Parathyroid adenoma (tissue), 2 donors: ENCODE measurements at regions not wholly inside any gene's neighbourhood (a gene's known extent, or its start where the extent isn't known, plus 50 kb on each side); places are given as distances from the start of the nearest gene placed in this dataset.

ENCODE experiments used
- H2AFZ ChIP-seq: fragments of 300-600 bp; sonication (generic); one replicate; pipeline ENCODE4 v1.7.0; 2017; ENCODE audit warnings: antibody characterized with exemption, mild to moderate bottlenecking
- H3K27ac ChIP-seq: fragments of 300-600 bp; sonication (generic); one replicate; pipeline ENCODE4 v1.7.0; 2017
- H3K27me3 ChIP-seq: fragments of 300-600 bp; sonication (generic); one replicate; pipeline ENCODE4 v1.7.0; 2017; ENCODE audit warnings: low read length; ENCODE audit not compliant: control insufficient read depth, insufficient read depth
- H3K36me3 ChIP-seq: fragments of 300-600 bp; sonication (generic); one replicate; pipeline ENCODE4 v1.7.0; 2017; ENCODE audit warnings: low read length; ENCODE audit not compliant: control insufficient read depth, insufficient read depth
- H3K4me1 ChIP-seq: fragments of 300-600 bp; sonication (generic); one replicate; pipeline ENCODE4 v1.7.0; 2017; ENCODE audit warnings: control low read depth
- H3K4me2 ChIP-seq: fragments of 300-600 bp; sonication (generic); one replicate; pipeline ENCODE4 v1.7.0; 2017; ENCODE audit warnings: low read length
- H3K4me3 ChIP-seq: fragments of 300-600 bp; sonication (generic); one replicate; pipeline ENCODE4 v1.7.0; 2017; ENCODE audit warnings: low read depth, low read length
- H3K79me2 ChIP-seq: fragments of 300-600 bp; sonication (generic); one replicate; pipeline ENCODE4 v1.7.0; 2017; ENCODE audit warnings: control low read depth
- H3K9ac ChIP-seq: fragments of 300-600 bp; sonication (generic); one replicate; pipeline ENCODE4 v1.7.0; 2017; ENCODE audit warnings: mild to moderate bottlenecking
- H3K9me3 ChIP-seq: fragments of 300-600 bp; sonication (generic); one replicate; pipeline ENCODE4 v1.7.0; 2017; ENCODE audit warnings: low read length; ENCODE audit not compliant: control insufficient read depth
- TF ChIP-seq, protein P1 (sequence below): fragments of 300-600 bp; sonication (generic); IDR thresholded peaks from one replicate; pipeline ENCODE4 v1.7.0; 2017; ENCODE audit warnings: antibody characterized with exemption, mild to moderate bottlenecking
- donor health status: primary hyperparathyroidism.

DNA sequence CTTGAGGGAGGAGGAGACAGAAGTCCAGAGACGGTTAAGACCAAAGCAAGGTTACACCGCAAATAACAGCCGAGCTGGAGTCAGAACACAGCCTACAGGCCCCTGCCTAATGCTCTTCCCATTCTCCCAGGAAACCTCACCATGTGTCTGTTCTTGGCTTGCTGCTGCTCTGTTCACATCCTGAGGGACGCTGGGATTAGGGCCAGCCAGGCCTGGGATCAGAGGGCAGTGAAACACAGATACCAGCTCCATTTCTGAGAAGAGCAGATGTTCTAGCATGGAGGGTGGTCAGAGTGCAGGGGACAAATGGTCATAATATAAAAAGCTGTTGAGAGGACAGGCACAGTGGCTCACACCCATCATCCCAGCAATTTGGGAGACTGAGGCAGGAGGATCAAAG is 124.8 kb upstream of the LARP1 start:
- no peak overlapping the region for H3K9ac ChIP-seq
- no peak overlapping the region for H3K4me2 ChIP-seq
- TF ChIP-seq, protein P1, sequence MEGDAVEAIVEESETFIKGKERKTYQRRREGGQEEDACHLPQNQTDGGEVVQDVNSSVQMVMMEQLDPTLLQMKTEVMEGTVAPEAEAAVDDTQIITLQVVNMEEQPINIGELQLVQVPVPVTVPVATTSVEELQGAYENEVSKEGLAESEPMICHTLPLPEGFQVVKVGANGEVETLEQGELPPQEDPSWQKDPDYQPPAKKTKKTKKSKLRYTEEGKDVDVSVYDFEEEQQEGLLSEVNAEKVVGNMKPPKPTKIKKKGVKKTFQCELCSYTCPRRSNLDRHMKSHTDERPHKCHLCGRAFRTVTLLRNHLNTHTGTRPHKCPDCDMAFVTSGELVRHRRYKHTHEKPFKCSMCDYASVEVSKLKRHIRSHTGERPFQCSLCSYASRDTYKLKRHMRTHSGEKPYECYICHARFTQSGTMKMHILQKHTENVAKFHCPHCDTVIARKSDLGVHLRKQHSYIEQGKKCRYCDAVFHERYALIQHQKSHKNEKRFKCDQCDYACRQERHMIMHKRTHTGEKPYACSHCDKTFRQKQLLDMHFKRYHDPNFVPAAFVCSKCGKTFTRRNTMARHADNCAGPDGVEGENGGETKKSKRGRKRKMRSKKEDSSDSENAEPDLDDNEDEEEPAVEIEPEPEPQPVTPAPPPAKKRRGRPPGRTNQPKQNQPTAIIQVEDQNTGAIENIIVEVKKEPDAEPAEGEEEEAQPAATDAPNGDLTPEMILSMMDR = no peak
- H3K79me2 ChIP-seq = no peaks in the 10 kb centered on the region
- H3K4me1 ChIP-seq = no peaks in the 10 kb centered on the region
- no peak overlapping the region for H3K4me3 ChIP-seq
- H3K9me3 ChIP-seq = no peaks in the 10 kb centered on the region
- no peak overlapping the region for H2AFZ ChIP-seq
- no peaks in the 10 kb centered on the region for H3K27me3 ChIP-seq
- no peak overlapping the region for H3K27ac ChIP-seq
- H3K36me3 ChIP-seq = no peaks in the 10 kb centered on the region

DNA sequence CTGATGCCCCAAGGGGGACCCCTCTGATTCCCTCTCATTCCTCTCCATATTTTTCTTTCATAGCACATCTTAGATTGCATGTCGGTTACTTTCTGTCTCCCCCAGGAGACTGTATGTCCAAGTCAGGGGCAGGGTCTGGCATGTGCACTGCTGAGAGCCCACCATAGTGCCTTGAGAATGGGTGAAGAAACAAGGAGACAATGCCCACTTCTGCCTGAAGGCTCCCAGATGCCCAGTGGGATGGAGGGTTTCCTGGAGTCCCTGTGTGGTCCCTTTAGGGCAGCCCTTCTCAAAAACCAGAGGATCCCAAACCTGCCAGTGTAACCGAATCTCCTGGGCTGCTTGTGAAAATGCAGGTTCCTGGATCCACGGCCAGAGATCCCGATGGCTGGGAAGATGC is 126.5 kb upstream of the LARP1 start:
- H3K9ac ChIP-seq = no peak overlapping the region
- H3K4me3 ChIP-seq = no peak overlapping the region
- H3K9me3 ChIP-seq = no peaks in the 10 kb centered on the region
- H3K27ac ChIP-seq = no peak overlapping the region
- no peak overlapping the region for H3K4me2 ChIP-seq
- H2AFZ ChIP-seq = no peak overlapping the region
- no peaks in the 10 kb centered on the region for H3K4me1 ChIP-seq
- H3K36me3 ChIP-seq = no peaks in the 10 kb centered on the region
- H3K27me3 ChIP-seq = no peaks in the 10 kb centered on the region
- TF ChIP-seq, protein P1 = no peak
- H3K79me2 ChIP-seq = no peaks in the 10 kb centered on the region

DNA sequence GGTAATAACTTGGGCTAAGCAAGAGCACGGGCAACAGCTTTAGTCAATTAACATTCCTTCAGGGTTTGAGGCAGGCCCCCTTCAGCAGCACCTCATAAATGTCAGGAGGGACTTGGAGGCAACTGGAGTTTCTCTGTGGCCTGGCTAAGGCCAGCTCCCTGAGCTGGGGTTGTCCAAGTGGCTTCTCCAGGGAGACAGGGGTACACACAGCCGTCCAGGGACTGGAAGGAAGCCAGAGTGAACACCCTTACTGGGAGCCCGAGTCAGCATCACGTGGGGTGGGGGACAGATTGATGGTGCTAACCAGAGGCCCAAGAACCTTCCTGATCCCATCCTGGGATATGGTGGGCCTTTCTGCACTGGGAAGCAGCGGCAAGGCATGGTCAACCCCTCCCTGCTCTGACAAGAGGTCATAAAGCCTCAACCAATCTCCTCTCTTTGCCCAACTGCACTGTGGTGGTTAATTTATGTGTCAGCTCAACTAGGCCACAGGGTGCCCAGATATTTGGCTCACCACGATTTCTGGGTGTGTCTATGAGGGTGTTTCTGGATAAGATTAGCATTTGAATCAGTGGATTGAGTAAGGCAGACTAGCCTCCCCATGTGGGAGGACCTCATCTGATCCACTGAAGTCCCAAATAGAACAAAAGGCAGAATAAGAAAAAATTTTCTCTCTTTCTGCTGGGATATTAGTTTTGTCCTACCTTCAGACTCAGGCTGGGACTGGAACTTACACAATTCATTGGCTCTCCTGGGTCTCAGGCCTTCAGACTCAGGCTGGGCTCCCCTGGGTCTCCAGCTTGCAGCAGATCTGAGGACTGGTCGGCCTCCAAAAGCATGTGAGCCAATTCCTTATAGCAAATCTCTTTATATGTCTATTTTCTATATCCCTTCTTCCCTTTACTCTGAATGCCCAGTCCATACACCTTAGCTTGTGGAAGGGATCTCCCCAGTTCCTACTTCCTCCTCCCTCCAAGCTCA is 127.2 kb upstream of the LARP1 start:
- TF ChIP-seq, protein P1 = no peak
- no peaks in the 10 kb centered on the region for H3K27me3 ChIP-seq
- H3K9ac ChIP-seq = no peak overlapping the region
- H3K4me2 ChIP-seq = no peak overlapping the region
- no peak overlapping the region for H3K4me3 ChIP-seq
- H3K4me1 ChIP-seq = no peaks in the 10 kb centered on the region
- no peaks in the 10 kb centered on the region for H3K79me2 ChIP-seq
- no peak overlapping the region for H3K27ac ChIP-seq
- H3K36me3 ChIP-seq = no peaks in the 10 kb centered on the region
- no peak overlapping the region for H2AFZ ChIP-seq
- no peaks in the 10 kb centered on the region for H3K9me3 ChIP-seq

DNA sequence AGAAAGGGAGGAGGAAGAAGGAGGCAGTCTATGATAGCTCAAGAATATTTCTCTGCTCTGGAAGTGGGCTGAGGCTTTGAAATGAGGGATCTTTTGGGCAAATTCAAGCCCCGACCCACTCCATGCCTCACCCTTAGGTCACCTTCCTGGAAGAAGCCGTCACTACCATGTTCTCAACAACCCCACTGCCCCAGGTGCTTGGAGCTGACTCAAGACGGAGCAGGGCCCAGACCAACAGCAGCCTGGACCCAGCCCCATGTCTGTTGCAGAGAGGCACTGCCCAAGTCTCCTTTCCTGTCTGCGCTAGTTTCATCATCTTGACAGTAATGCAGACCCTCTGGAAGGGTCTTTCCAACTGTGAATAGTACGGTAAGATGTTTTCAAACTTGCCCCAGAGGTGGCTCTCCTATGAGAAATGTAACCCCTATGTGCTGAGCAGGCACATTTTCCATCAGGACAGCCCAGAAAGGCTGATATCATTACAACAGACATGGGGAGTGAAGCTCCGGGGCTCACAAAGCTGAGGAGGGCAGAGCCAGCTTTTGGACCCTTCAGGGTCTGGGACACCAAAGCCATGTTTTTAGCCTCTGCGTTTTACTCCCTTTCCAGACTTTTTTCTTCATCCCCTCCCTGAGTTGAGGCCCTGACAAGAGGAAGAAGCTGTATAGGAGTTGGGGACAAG is 128.2 kb upstream of the LARP1 start:
- H2AFZ ChIP-seq = no peak overlapping the region
- H3K27me3 ChIP-seq = no peaks in the 10 kb centered on the region
- H3K4me3 ChIP-seq = no peak overlapping the region
- no peaks in the 10 kb centered on the region for H3K4me1 ChIP-seq
- no peak overlapping the region for H3K9ac ChIP-seq
- H3K9me3 ChIP-seq = no peaks in the 10 kb centered on the region
- H3K36me3 ChIP-seq = no peaks in the 10 kb centered on the region
- no peak overlapping the region for H3K4me2 ChIP-seq
- TF ChIP-seq, protein P1 = no peak
- no peaks in the 10 kb centered on the region for H3K79me2 ChIP-seq
- H3K27ac ChIP-seq = no peak overlapping the region
